GM18867 (cell line): ENCODE measurements at regions not wholly inside any gene's neighbourhood (a gene's known extent, or its start where the extent isn't known, plus 50 kb on each side); places are given as distances from the start of the nearest gene placed in this dataset.
"Not testable (repeated sequence)": the region's sequence is repeated elsewhere in the genome, so short reads cannot be mapped to it uniquely, and the experiment has no call there.

Experiments
- ATAC-seq: cut with Tn5 transposase; IDR thresholded peaks from one replicate; pipeline ENCODE4 v1.9.1; 2021; ENCODE audit warnings: mild to moderate bottlenecking, moderate library complexity; ENCODE audit not compliant: unreplicated experiment

DNA sequence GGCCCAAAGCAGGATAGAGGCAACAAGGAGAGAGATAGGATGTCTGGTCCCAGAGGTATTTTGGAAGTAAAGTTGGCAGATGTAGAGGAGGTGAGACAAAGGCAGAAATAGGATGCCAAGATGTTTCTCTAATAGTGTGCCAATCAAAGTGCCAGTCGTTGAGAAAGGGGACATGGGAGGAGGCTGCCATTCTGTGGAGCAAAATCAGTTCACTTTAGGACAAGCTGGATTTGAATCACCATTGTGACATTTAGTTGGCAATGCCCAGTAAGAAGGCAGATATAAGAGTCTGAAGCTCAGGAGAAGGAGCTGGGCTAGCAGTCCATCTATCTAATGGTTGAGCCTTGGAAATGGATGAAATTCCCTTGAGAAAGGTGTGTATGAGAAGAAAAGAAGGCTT is 53.8 kb downstream of the ADRB2 start:
- no peak for ATAC-seq

DNA sequence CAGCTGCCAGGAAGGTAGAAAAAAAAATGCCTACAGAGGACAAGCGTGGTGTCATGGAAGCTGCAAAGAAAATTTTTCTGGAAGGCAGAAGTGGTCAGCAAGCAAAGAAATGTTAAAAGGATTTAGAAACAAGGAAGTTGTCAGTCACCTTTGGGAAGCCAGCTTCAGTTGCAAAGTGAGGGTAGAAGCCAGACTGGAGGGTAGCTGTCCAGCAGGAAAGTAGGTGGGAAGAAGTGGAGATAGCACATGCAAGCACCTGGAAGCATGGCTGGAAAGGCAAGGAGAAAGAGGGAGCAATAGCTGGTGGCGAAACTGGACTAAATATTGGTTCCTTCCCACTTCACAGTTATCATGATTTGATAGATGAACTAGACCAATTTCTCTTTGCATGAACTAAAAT is 54.3 kb downstream of the ADRB2 start:
- no peak for ATAC-seq

DNA sequence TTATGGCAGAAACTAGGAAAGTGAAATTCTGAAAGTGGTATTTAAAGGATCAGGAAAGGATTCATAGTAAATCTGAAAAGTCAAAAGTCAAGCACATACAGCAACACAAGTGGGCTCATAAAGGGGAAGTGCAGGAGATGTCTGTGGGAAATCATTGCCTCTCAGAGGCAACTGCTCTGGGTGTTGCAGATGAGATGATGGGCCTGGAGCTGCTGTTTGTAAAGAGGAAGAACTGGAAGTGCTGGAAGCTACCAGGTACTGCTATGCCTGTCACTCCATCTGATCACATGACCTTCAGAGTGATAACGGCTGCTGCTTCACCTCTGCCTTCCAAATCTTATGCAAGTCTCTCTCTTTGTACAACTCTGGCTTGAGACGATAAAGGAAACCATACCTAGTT is 55.9 kb downstream of the ADRB2 start:
- no peak for ATAC-seq

GRCh38 chr5:148884339-148885020 is 58.1 kb downstream of the ADRB2 start:
- ATAC-seq, result no peak

- ATAC-seq, result peak; percentile 86
These were observed 60.9 kb downstream of the ADRB2 start for GRCh38 chr5:148887123-148887881.

- not testable (repeated sequence) for ATAC-seq
These were observed 63.5 kb downstream of the ADRB2 start for GRCh38 chr5:148889936-148890335.

DNA sequence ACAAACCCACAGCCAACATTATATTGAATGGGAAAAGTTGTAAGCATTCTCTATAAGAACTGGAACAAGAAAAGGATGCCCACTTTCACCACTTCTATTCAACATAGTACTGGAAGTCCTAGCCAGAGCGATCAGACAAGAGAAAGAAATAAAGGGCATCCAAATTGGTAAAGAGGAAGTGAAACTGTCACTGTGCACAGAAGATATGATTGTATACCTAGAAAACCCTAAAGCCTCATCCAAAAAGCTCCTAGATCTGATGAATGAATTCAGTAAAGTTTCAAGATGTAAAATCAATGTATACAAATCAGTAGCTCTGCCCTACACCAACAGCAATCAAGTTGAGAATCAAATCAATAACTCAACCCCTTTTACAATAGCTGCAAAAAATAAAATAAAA is 69.0 kb downstream of the ADRB2 start:
- ATAC-seq, result not testable (repeated sequence)

GRCh38 chr5:148897842-148898241 is 71.4 kb downstream of the ADRB2 start:
- no peak for ATAC-seq

- ATAC-seq, result no peak
These were observed 72.1 kb downstream of the ADRB2 start for GRCh38 chr5:148898413-148899075.

DNA sequence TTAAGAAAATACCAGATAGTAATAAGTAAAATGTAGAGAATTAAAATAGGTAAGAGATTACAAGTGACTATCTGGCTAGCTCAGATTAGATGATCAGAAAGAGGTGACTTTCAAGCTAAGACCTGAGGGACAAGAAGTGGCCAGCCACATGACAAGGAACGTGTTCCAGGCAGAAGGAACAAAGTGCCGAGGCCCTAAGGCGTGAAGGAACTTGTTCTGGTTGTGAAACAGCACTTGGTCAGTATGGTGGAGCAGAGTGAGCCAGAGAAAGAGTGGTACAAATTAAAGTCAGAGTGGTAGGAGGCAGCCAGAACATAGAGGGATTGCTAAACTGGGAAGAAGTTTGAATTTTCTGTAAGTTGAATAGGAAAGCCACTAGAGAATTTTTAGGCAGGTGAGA is 73.6 kb downstream of the ADRB2 start:
- ATAC-seq, result no peak

- ATAC-seq, result no peak
These were observed 76.1 kb downstream of the ADRB2 start for GRCh38 chr5:148902478-148902877.

DNA sequence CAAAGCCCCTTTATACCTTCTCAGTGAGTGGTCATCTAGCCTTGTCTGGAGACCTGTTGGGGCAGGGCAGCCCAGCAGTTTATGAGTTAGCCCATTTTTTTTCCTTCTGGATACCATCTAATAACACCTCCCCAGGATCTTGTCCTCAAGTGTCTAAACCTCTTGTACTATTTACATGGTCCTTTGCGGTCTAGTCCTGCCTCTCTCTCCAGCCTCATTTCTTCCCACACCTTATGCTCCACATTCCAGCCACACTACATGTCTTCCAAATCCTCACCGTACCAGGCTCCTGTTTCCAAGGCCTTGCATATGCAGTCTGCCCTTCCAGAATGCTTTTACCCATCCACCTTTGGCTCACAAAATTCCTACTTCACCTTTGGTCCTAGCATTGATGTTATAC is 77.2 kb downstream of the ADRB2 start:
- ATAC-seq, result no peak

DNA sequence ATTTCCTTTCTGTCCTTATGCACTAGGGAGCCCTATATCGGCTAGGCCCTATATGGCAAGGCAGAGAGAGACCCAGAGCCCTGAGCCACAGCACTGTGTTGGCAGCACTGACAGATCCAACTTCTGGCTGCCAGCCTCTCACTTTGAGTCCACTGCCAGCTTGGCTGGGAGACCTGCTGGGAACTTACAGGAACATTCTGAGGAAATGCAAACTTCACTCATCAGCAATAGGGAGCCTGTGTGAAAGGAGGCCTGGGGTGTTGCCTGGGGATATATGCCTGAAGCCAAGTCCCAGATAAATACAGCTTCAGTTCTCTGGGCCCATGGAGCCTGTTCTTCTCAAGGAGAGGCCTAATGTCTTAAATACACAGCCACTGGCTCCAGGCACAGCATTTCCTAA is 78.0 kb downstream of the ADRB2 start:
- ATAC-seq, result no peak

DNA sequence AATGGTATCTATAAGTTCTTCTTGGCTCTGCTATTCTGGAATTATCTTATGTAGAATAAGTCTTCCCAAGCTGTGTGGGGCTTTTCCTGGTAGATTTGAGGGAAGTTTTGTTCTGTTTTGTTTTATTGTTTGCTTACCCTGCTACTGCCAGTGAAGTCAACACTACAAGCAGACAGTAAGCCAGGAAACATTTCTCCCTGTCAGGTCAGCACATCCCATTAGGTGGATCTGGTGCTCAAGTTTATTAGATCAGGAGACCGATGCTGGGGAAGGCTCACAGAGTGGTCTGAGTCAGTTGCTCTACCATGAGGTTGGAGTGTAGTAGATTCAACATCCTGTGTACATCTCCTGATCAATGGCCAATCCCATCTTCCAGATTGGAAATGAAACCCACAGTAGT is 79.1 kb downstream of the ADRB2 start:
- no peak for ATAC-seq

DNA sequence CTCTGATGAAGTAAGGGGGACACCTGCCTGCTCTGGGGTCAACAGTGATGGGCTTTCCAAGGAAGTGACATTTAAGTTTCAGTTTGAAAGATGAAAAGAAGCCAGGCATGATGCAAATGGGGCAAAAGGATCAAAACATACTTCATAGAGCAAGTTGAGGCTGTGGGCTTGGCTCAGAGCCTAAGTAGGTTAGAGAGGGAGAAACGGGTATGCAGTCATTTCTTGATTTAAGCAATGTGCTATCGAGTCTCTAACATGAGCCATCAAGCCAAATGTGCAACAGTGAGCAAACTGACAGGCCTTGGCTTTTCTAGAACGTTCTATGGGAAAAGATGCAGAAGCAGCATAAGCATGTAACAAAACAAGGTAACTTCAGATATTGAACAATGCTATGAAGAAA is 80.6 kb downstream of the ADRB2 start:
- ATAC-seq, result no peak

DNA sequence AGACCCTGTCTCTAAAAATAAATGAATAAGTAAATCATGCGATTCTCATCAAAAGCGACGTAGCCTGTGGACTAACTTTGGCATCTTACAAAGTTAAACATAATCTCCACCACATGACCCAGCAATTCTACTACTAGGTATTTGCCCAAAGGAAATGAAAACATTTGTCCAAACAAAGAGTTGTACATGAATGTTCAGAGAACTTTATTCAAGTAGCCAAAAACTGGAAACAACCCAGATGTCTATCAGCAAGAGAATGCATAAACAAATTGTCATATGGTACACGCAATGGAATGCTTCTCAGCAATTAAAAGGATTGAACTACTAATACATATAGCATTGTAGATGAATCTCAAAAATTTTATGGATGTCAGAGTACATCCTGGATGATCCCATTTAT is 82.6 kb downstream of the ADRB2 start:
- ATAC-seq, result no peak

DNA sequence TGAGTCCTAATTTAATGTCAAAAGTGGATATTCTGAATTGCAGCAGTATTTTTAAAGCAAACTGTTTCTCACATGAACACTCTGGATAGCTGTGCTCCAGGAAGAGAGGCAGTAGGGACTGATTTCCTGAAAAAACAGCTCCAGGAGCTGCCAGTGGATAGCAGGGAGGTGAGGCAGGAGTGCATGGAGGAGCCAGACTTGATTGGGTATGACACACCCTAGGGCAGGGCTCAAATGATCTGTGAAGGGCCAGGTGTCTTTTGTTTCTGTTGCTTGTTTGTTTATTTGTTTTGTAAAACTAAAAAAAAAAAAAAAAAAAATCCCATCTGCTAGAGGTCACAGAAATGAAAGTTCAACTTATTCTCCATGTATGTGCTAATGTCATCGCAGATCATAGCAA is 83.4 kb downstream of the ADRB2 start:
- ATAC-seq, result no peak

GRCh38 chr5:148910216-148910615 is 83.8 kb downstream of the ADRB2 start:
- no peak for ATAC-seq

DNA sequence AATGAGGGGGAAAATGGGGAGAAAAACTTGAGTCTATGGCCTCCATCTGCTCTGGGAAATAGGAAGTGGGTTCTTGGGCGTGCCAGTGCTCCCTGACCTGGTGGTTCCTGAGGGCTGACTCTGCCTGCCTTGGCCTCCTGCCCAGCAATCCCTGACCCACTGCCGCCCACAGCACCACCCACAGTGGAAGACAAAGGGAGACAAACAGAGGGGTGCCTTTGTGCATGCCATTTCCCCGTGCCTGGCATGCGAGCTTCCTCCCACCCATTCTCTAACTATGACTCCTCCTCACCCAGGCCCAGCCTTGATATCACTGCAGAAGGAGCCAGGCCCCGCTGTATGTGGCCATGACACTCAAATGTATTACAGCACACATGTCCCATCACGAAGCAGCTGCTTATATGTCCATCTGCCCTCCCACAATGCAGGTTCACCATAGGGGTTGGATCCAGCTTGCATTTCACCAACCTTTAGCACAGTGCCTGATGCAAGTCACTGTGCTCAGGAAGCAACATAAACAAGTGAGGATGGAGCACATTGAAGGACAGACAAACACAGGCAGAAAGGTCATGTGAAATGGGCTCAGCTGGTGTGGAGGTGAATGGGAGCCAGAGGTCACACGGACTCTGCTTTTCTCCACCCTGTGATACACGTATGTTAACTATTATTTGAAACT is 84.4 kb downstream of the ADRB2 start:
- no peak for ATAC-seq

DNA sequence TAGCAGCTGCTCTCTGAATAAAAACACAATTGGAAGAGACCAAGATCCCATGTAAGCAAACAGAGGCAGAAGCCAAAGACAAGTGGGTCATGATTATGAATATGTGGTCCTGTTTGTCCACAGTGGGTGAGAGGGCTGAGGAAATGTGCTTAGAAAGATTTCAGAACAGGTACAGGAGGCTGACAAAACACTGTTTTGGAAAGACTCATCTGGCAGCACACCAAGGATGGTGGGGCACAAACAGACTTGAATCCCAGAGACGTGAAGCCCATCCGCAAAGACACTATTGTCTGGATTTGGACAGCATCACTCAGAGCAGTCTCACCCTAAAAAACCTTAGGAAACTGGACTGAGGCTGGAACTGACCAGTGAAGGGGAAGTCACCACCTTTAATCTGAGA is 85.0 kb downstream of the ADRB2 start:
- no peak for ATAC-seq

- no peak for ATAC-seq
These were observed 85.7 kb downstream of the ADRB2 start for GRCh38 chr5:148912146-148912545.
